GM12878 (cell line): ENCODE measurements at regions not wholly inside any gene's neighbourhood (a gene's known extent, or its start where the extent isn't known, plus 50 kb on each side); places are given as distances from the start of the nearest gene placed in this dataset.

Experiments
- ATAC-seq: fragments of 200-7000 bp; cut with Tn5 transposase; 3 replicates; pipeline ENCODE4 v1.9.1; 2020; ENCODE audit warnings: mild to moderate bottlenecking, moderate library complexity
- BruUV-seq: library from RNA; stranded (reverse); fragments of 400-500 nt; replicated peaks from 2 replicates; lab custom pipeline; 2021; lab: Mats Ljungman, UMichigan
- CTCF ChIA-PET: fragments of 300-600 bp; sonication (Branson Sonifier 250); formaldehyde crosslinking; extraction: SDS; loops from one replicate; lab custom pipeline; 2021; ENCODE audit warnings: inconsistent platforms; lab: Yijun Ruan, JAX
- POLR2A ChIA-PET: fragments of 350-600 bp; formaldehyde crosslinking; extraction: SDS; loops from one replicate; lab custom pipeline; 2021; ENCODE audit warnings: inconsistent platforms; lab: Charles Lee
- RAD21 ChIA-PET: fragments of 300-600 bp; sonication (Branson Sonifier 250); formaldehyde crosslinking; loops from one replicate; lab custom pipeline; 2023; ENCODE audit warnings: antibody characterized with exemption; ENCODE audit not compliant: unreplicated experiment; lab: Charles Lee
- SMC1A ChIA-PET: fragments of 300-600 bp; sonication (Branson Sonifier 250); formaldehyde crosslinking; loops from one replicate; lab custom pipeline; 2023; ENCODE audit not compliant: unreplicated experiment, uncharacterized antibody; lab: Charles Lee
- DNase-seq: peaks from one replicate; pipeline ENCODE4 v3.0.0-alpha.2; 2011; ENCODE audit warnings: low read depth, low spot score
- FAIRE-seq: peaks from 3 replicates; lab custom pipeline; 2011; peaks lifted over from hg19 to GRCh38; lab: Jason Lieb, UNC
- H2AFZ ChIP-seq: 2 replicates; pipeline ENCODE4 v1.6.0; 2011; ENCODE audit warnings: low read depth, low read length, control low read depth; ENCODE audit not compliant: control insufficient read depth
- H3K27ac ChIP-seq: 2 replicates; pipeline ENCODE4 v1.5.1; 2011; ENCODE audit warnings: control low read depth; ENCODE audit not compliant: control insufficient read depth, insufficient read depth
- H3K27me3 ChIP-seq, 2 experiments: replicated peaks in 1 of 2; 2 replicates each; pipeline versions ENCODE4 v1.6.0 to v1.6.1; 2011; ENCODE audit warnings: low read length in 1 of 2; ENCODE audit not compliant: control insufficient read depth in 2 of 2, insufficient read depth in 2 of 2
- H3K36me3 ChIP-seq, 2 experiments: 2 replicates each; pipeline ENCODE4 v1.5.1; 2011; ENCODE audit warnings: low read length in 1 of 2; ENCODE audit not compliant: control insufficient read depth in 2 of 2, insufficient read depth in 2 of 2
- H3K4me1 ChIP-seq: 2 replicates; pipeline ENCODE4 v1.6.1; 2011; ENCODE audit warnings: mild to moderate bottlenecking, low read length, moderate library complexity, mixed read lengths; ENCODE audit not compliant: control insufficient read depth, insufficient read depth
- H3K4me2 ChIP-seq: 2 replicates; pipeline ENCODE4 v1.6.0; 2011; ENCODE audit warnings: control low read depth; ENCODE audit not compliant: control insufficient read depth, insufficient read depth
- H3K4me3 ChIP-seq: fragments of 200-600 bp; sonication (generic); 2 replicates; pipeline ENCODE4 v1.5.1; 2016
- H3K79me2 ChIP-seq: 2 replicates; pipeline ENCODE4 v1.6.0; 2011; ENCODE audit warnings: low read length; ENCODE audit not compliant: control insufficient read depth, insufficient read depth
- H3K9ac ChIP-seq: 2 replicates; pipeline ENCODE4 v1.8.0; 2011; ENCODE audit warnings: low read length, control low read depth, mixed read lengths; ENCODE audit not compliant: control insufficient read depth, insufficient read depth
- H3K9me3 ChIP-seq: replicated peaks from 3 replicates; pipeline ENCODE4 v1.5.1; 2011; ENCODE audit warnings: mild to moderate bottlenecking, low read length; ENCODE audit not compliant: control insufficient read depth, insufficient read depth
- H4K20me1 ChIP-seq: 2 replicates; pipeline ENCODE4 v1.6.0; 2011; ENCODE audit not compliant: control insufficient read depth, insufficient read depth
- BMI1 ChIP-seq: fragments of 450-650 bp; IDR thresholded peaks from 2 replicates; pipeline ENCODE4 v1.6.1; 2016; ENCODE audit warnings: mild to moderate bottlenecking, moderate library complexity, borderline replicate concordance
- CBFB ChIP-seq: IDR thresholded peaks from 2 replicates; pipeline ENCODE4 v1.6.1; 2016; ENCODE audit warnings: antibody characterized with exemption, low read depth
- CBX5 ChIP-seq: sonication (generic); IDR thresholded peaks from 2 replicates; pipeline ENCODE4 v1.6.1; 2016; ENCODE audit warnings: low read depth, moderate library complexity, mild to moderate bottlenecking, inconsistent platforms
- CHD1 ChIP-seq: IDR thresholded peaks from 2 replicates; pipeline ENCODE4 v1.6.1; 2012; ENCODE audit warnings: low read depth, low read length, improper control_type of control experiment
- CTCF ChIP-seq, 3 experiments: IDR thresholded peaks in 2 of 3; conservative IDR thresholded peaks in 1 of 3; 2 replicates each; pipeline ENCODE4 v1.5.1; 2011; ENCODE audit warnings: low read depth in 3 of 3, low read length in 3 of 3, mild to moderate bottlenecking in 3 of 3, control low read depth in 2 of 3, moderate library complexity in 2 of 3, inconsistent platforms in 1 of 3, mixed read lengths in 1 of 3; ENCODE audit not compliant: control insufficient read depth in 2 of 3, insufficient read depth in 1 of 3; ENCODE audit errors: extremely low read depth in 1 of 3
- E4F1 ChIP-seq: fragments of 450-650 bp; IDR thresholded peaks from 2 replicates; pipeline ENCODE4 v1.6.1; 2018; ENCODE audit warnings: borderline replicate concordance, mild to moderate bottlenecking; ENCODE audit not compliant: partially characterized antibody
- GABPA ChIP-seq: IDR thresholded peaks from 2 replicates; pipeline ENCODE4 v1.6.1; 2014; ENCODE audit warnings: antibody characterized with exemption, low read depth, mild to moderate bottlenecking, inconsistent platforms
- HDAC6 ChIP-seq: fragments of 200-600 bp; sonication (generic); IDR thresholded peaks from one replicate; pipeline ENCODE4 v1.8.0; 2017; ENCODE audit warnings: antibody characterized with exemption; ENCODE audit not compliant: unreplicated experiment
- HDGF ChIP-seq: fragments of 450-650 bp; IDR thresholded peaks from 2 replicates; pipeline ENCODE4 v1.6.1; 2016; ENCODE audit warnings: antibody characterized with exemption
- PRDM15 ChIP-seq: fragments of 450-650 bp; formaldehyde crosslinking; IDR thresholded peaks from 2 replicates; pipeline ENCODE4 v1.4.0; 2020; ENCODE audit warnings: mild to moderate bottlenecking, moderate library complexity
- SIN3A ChIP-seq: IDR thresholded peaks from 2 replicates; pipeline ENCODE4 v1.6.1; 2012; ENCODE audit warnings: low read depth, low read length, improper control_type of control experiment
- SREBF2 ChIP-seq: IDR thresholded peaks from 2 replicates; pipeline ENCODE4 v1.6.1; 2012; ENCODE audit warnings: mild to moderate bottlenecking, low read length
- STAT1 ChIP-seq: fragments of 450-650 bp; conservative IDR thresholded peaks from 2 replicates; pipeline ENCODE4 v1.6.1; 2014; ENCODE audit warnings: antibody characterized with exemption, mild to moderate bottlenecking
- TBL1XR1 ChIP-seq: IDR thresholded peaks from 2 replicates; pipeline ENCODE4 v1.6.1; 2012; ENCODE audit warnings: low read depth, low read length, improper control_type of control experiment
- TCF7 ChIP-seq: IDR thresholded peaks from 2 replicates; pipeline ENCODE4 v1.6.1; 2014; ENCODE audit warnings: antibody characterized with exemption, borderline replicate concordance
- WGBS: methylation state at CpG from one replicate; pipeline ENCODE4 v1.1.6; 2016; ENCODE audit warnings: low lambda C conversion rate; ENCODE audit not compliant: insufficient replicate concordance, insufficient coverage; ENCODE audit errors: missing lambda C conversion rate; 5-methylcytosine and 5-hydroxymethylcytosine counted together
- in situ Hi-C: fragments of 300-500 bp; cut with MboI; formaldehyde crosslinking; loops from 9 replicates; pipeline ENCODE4 v1.14.3; 2018; ENCODE audit warnings: mixed read lengths
- intact Hi-C: fragments of 100-400 bp; cut with micrococcal nuclease; formaldehyde crosslinking; loops from one replicate; pipeline ENCODE4 v1.14.2; 2022; ENCODE audit not compliant: unreplicated experiment

GRCh38 chr16:85536073-85536410 lies 77.1 kb upstream of the GSE1 start (continued):
- TF ChIP-seq PRDM15 (CRISPR knock-in tag) (no peak), BMI1 (no peak), CHD1 (no peak), CBFB (no peak)

- peaks cover 3% of the 10 kb centered on the region; the same call in 1 of the 3 replicates for H3K9me3 ChIP-seq
- no peak overlapping the region for H3K27ac ChIP-seq
- no peak overlapping the region for H3K9ac ChIP-seq
- FAIRE-seq (no peak), DNase-seq (no peak), ATAC-seq (no peak)
- no peaks in the 10 kb centered on the region for H4K20me1 ChIP-seq
- H3K79me2 ChIP-seq, result no peaks in the 10 kb centered on the region
- RAD21 ChIA-PET, result no interaction called here
- H3K4me1 ChIP-seq, result no peaks in the 10 kb centered on the region
- POLR2A ChIA-PET, result no interaction called here
- WGBS, result 47% methylated on average over 30 of the region's 30 CpGs
- H3K4me2 ChIP-seq, result no peak overlapping the region
- H2AFZ ChIP-seq, result no peak overlapping the region
- SMC1A ChIA-PET, result no interaction called here
- in situ Hi-C loops, result no loop called here
- no peaks in the 10 kb centered on the region; a peak in 1 of 4 replicates for H3K27me3 ChIP-seq
- no peaks in the 10 kb centered on the region for H3K36me3 ChIP-seq
- intact Hi-C loops, result no loop called here
- H3K4me3 ChIP-seq, result no peak overlapping the region
- BruUV-seq, result no TSS peak
- CTCF ChIA-PET, result no interaction called here
- TF ChIP-seq CTCF (IDR thresholded peaks at IDR 0.05 in 2 of 3, conservative IDR thresholded peaks at IDR 0.05 in 1 of 3; ENCODE audit: control insufficient read depth in 2 of 3, extremely low read depth in 1 of 3, insufficient read depth in 1 of 3, low read depth in 3 of 3, low read length in 3 of 3) (no peak), GABPA (no peak), CBX5 (no peak), E4F1 (no peak), SIN3A (no peak), STAT1 (no peak), SREBF2 (no peak), HDGF (no peak), HDAC6 (no peak), TCF7 (no peak), TBL1XR1 (no peak)
These were observed 76.5 kb upstream of the GSE1 start for GRCh38 chr16:85536411-85537330.
